NCI-H146 (cell line): ENCODE measurements at regions not wholly inside any gene's neighbourhood (a gene's known extent, or its start where the extent isn't known, plus 50 kb on each side); places are given as distances from the start of the nearest gene placed in this dataset.

ENCODE experiments used
- DNase-seq: peaks from one replicate; lab custom pipeline; 2025; lab: John Stamatoyannopoulos, UW

DNA sequence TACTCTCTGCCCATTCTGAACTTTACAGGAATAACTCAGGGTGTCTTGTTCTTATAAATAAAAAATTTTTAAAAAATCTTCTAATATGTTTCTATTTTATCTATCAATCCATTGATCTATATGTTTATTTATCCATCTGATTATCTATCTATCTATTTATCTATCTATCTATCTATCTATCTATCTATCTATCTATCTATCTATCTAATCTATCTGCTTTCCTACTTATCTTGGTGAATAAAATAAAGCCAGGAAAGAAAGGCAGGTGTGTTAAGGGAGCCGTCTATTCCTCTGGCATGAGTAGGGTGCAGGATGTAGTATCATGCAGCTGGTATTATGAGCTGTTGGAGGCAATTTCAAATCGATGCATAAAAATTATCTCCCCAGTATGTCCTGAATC, 153.0 kb downstream of the FOXA2 start:
- peak; percentile 53 for DNase-seq

DNA sequence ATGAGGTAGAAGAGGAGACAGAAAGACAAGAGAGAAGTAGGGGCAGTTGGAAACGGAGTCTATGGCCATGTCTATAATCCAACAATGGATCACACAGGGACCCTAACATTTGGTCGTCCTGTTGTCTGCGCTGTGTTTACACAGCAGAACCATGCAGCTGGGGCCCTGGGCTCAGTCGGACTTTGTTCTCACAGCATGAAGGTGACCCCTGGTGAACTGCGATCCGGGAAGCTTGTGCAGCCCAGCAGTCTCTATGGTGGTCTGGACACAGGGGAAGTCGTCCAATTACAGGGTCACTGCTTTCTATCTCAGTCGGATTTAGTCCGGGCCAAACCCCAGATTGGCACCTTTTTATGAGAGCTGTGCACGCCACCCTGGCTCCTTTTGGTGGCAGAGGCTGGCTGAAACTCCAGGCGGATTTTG, 153.6 kb downstream of the FOXA2 start:
- DNase-seq, result peak; percentile 98

DNA sequence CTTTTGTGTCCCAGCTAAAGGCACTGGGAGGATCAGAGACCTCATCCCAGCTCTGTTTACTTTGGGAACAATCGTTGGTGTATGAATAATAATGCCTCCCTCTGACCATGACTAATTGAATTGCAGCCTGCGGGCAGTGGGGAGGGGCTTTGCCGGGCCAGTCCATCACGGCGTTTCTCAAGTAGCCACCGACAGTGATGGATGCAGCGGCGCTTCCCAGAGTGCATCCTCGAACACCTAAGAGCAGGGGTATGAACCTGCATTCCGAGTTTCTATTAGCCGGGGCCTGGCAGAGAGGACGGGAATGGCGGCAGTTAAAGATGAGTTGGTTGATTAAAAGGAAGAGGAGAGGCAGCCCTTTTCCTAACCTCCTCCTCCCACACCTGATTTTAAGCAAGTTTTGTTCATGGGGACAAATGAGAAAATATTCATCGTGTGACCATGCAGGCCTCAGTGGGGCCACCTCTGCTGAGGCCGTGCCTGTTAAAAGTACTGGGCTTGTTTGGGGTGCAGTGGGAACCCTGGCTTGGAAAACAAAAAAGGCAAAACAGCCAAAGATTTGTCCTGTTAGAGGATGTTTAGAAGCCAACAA, 154.1 kb downstream of the FOXA2 start:
- peak; percentile 99 for DNase-seq

DNA sequence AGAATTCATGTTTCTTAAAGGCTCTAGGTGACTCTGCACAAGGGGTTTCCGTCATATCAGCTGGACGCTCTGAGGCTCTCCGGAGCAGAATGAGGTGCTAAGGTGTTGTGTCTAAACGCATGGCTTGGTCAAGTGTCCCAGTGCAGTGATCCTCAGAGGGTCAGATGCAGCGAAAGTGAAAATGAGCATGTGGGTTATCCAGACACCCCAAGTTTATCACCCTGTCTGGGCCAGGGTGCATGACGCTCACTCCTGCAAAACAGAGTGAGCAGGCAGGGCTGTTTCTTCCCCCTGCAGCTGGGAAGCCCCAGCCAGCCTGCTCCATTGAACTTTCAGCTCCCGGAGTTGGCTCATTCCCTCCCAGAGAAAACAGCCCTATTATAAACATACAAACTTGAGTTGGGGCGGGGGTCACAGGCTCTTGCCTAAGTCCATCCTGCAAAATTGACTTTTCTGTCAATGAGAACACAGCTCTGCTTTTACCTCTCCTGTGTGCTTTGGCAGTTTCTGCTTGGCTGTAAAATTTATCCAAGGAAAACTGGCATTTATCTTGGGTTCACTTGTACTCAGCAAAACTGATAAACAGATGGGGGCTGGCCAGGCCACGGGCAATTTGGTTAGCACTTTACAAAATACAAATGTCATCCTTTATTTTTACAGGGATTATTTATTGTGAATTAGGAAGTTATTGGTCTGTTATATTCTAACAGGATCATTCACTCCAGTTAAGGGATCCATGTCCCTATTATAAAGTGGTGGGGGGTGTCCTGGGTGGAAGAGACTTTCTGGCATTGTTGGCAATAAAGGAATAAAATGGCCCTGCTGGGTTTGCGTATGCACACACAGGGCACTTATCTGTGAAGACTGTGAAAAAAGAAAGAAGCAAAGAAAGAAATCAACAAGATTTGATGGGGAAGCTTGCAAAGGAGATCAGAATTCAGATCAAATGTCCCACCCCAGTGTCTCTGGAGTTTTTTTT, 154.9 kb downstream of the FOXA2 start:
- no peak for DNase-seq

DNA sequence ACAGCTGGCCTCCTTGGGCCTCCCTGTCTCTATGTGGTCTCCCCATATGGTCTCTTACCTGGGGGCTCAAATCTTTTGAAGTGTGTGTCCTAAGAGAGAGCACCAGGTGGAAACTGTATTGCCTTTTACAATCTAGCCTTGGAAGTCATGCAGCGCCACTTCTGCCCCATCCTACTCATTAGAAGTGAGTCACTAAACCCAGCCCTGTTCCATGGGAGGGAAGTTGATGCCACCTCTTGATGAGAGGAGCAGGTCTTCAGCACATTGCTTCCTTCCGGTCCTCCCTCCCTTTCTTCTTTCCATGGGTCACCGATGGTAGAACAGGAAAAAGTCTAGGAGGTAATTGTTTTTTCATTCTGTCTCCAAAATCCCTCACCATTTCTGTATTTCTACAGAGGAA, 156.3 kb downstream of the FOXA2 start:
- DNase-seq, result no peak

DNA sequence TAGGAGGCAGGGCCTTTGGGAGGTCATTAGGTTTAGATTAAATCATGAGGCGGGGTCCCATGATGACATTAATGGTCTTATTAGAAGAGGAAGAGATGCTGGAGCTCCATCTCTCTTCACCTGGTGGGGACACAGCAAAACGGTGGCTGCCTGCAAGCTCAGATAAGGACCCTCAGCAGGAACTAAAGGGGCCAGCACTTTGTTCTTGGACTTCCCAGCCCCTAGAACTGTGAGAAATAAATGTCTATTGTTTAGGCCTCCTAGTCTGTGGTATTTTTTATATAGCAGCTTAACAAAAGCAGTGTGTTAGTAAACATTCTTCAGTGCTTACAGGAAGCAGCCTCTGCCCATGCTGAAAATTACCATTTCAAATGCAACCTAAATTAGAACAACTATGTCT, 157.6 kb downstream of the FOXA2 start:
- DNase-seq, result no peak

DNA sequence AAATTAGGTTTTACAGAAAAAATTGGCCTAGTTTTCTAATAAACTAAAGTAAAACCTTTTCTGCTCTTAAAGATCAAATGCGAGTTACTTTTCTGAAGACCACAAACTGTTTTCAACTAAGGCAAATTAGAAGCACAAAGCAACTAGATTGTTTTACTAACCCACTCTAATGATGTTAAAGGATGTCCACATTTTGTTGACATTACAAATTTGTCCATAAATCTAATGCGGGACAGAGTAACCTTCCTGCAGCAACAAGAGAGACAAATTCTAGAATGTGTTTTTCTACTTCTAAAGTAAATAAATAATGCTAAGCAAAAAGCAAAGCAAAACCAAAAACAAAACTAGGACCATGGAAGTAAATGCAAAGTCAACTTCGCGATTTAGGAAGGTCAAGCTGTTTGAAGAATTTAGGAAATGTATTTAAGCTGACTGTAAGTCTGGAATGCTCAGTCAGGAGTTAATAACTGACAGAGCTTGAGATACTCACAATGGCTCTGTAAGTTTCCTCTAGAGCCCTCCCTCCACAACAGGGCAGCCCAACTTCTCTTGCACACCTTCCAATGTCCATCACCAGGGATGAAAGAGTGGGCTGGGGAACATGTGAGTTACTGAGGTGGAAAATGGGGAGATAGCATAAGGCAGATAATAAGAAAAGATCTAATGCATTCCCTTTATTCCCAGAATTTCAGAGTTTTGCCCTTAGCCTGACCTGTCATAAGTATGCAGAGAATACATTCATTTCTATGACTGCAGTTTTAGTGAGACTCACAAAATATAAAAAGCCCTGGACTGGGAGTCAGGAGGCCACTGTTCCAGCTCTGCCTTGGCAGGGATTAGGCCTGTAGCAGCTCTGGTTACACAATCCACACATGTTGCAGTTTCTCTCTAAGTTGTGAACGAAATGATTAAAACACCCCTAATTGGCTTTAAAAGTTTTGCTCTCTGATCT, 158.8 kb downstream of the FOXA2 start:
- DNase-seq, result no peak

DNA sequence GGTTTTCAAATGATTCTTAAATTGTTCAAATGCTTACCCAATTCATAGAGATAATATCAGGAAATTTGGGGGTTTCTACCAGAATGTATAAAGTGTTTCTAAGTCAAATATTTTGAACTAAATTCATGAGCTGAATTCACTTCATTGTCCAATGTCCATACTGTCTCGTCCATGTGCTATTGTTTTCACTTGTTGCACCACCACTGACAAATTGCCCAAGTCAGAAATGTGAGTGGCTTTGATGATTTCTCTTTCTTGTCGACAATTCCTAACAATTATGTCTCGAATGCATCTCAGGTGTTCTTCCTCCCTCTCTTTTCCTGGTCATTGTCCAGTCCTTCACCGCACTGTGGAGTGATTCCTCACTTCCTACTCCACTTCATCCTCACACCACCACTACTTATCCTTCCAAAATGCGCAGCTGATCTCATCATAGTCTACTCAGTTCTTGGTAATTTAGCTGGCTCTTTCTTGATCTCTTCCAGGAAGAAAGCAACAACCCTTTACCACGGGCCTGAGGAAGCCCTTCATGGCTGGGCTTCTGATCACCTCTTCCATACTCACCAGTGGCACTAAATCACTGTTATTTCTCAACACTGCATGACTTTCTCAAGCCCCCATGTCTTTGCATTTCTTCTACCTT, 161.1 kb downstream of the FOXA2 start:
- no peak for DNase-seq

DNA sequence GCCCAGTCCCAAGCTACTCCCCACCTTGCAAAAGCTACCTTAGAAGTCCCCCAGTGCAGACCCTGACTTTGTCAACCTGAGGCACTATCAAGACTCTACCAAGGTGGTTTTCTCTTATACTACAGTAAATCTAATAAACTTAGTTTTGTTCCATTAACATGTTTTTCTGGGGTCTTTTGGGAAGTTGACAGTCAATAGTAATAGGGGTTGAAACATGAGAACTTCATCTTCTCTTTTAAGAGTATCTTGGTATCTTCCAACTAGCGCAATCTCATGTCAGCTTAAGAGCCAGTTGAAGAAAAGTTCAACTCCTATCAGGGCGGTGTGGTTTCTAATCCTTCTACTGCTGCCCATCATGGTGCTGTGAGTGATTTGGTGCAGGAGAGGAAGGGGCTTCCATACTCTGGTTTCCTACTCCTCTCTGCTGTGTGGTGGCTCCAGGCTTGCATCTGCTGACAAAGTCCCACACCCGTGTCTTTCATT, 164.2 kb downstream of the FOXA2 start:
- DNase-seq, result no peak

DNA sequence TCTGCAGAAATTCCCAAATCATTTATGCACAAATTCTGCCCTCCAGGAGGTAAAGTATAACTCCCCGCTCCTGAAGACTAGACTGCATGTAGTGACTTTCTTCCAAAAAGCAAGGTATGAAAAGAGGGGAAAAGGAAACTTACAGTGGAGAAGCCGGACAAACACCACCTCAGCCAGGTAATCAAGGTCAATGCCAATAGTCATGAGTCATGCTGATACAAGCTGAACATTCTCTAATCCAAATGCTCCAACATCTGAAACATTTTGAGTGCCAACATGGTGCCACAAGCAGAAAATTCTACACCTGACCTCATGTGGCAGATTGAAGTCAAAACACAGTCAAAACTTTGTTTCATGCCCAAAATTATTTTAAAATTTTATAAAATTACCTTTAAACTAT, 165.6 kb downstream of the FOXA2 start:
- no peak for DNase-seq

DNA sequence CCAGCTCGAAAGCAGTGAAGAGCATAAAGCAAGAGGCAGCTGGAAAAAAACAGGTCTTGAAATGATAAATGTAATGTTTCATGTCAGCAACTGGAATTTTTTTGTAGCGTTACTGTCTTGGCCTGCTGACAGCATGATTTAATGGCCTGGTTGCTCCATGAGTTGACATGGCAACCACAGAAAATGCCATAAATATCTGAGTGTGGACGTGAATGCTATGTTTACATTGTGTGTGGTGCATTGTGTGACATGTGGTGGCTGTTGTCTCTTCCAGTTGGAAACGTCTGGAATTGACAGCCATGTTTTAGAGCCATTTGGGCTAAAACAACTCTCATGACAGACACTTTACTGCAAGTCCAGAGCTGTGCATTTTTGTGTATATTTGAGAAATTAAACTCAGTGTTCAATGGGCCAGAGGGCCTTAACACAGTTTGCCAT, 170.0 kb downstream of the FOXA2 start:
- peak; percentile 70 for DNase-seq

DNA sequence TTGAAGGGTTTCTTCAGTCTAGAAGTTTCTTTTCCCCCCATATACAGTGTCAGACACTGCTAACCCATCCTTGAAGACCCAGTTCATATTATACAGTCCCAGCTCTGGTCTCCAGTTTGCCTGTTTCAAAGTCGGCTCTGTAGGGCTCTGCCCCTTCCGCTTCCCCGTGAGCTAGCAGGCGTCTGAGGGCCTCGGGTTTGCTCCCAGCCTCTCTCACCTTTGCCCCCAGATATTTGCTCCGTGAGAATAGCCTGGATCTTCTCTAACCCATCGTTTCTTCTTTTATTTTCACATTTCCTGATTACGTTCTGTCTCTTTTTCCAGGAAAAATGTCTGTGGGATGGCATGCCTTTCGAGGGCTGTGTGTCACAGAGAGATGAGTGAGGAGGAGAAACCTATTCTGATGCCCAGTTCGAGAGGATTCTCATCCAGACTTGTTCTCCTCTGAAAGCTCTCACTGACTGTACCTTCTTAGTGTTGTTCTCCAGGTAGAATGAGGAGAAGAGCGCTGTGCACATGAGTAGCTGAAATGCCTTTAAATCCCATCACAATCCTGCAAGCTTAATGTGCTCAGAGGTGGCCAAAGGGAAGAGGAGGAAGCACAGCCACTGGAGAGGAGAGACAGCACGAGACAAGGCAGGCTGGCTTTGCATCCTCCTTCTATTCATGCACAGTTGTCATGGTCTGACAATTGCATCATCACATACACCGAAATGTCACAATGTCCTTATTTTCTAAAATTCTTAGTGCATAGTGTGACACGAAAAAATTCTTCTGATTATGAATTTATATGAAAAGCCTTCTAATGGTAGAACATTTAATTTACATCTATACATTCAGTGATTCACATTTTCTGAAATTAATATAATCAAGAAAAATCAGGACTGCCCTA, 171.1 kb downstream of the FOXA2 start:
- no peak for DNase-seq

DNA sequence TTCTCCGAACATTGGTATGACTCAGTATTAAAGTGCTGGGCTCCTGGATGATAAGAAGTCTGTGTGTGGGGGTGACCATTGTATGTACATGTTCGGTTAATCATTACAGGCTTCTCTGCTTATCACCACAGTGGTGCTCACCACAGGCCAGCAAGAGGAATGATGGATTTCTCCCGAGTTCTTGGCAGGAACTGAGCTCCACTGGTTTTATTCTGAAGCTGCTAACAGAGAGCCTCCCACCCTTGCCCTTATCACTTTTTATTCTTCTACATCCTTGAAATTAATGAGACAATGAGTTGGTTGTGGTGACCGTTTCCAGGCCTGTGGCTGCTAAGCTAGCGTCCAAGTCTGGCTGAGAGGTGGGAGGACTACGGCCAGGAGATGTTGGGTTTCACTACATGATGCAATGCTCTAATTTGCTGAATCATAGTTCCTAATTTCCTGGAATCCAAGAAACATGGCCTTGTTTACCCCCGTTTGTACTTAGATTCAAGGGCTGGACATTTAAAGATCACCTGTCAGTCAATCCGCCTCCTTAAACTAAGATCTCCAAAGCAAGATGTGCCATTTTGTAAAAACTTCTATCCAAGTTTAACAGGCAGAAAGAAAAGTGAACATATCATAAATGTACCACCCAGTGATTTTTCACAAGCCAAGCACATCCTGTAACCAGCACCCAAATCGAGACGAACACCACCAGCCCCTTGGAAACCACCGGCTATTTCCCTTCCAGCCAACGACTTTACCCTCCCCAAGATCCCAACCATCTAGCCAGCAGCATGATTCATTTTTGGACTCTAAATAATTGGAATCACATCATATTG, 172.5 kb downstream of the FOXA2 start:
- DNase-seq, result no peak

DNA sequence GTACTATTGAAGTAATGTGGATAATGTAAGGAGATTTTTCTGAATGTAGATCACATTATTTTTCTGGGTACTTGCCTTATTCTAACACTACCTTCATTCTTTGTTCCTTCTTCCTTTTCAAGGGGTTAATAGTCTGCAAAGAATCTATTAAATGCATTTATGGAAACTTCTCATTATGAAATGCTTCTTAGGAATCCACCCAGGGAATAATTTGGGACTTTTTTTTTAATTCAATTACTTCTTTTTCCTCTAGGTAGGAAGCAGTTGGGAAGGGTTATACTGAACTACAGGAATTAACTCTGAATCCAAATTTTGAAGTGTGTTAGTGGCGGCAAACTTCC, 173.1 kb downstream of the FOXA2 start:
- DNase-seq, result no peak

DNA sequence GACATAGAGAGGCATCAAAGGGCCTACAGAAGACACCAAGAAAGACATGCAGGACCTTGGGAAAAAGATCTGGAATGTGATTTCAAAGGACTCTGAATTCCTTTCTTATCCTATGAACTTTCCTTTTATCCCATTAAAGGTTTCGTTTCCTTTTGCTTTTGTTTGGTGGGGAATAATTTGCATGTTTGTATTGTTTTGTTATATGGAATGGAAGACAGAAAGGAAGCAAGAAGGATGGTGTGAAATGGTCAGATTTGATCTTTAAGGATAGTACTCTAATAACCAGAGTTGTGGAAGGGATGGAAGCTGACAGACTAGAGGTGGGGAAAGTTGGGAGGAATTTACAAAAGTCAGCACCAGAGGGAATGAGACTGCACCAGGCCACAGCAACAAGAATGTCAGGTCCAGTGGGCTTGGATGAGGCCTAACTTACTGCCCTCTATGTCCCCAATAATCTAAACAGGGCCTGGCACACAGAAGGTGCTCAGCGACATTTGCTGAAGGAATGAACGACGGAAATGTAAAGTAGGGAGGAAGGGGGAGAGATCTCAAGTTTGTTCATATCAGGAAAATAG, 173.7 kb downstream of the FOXA2 start:
- DNase-seq, result no peak

DNA sequence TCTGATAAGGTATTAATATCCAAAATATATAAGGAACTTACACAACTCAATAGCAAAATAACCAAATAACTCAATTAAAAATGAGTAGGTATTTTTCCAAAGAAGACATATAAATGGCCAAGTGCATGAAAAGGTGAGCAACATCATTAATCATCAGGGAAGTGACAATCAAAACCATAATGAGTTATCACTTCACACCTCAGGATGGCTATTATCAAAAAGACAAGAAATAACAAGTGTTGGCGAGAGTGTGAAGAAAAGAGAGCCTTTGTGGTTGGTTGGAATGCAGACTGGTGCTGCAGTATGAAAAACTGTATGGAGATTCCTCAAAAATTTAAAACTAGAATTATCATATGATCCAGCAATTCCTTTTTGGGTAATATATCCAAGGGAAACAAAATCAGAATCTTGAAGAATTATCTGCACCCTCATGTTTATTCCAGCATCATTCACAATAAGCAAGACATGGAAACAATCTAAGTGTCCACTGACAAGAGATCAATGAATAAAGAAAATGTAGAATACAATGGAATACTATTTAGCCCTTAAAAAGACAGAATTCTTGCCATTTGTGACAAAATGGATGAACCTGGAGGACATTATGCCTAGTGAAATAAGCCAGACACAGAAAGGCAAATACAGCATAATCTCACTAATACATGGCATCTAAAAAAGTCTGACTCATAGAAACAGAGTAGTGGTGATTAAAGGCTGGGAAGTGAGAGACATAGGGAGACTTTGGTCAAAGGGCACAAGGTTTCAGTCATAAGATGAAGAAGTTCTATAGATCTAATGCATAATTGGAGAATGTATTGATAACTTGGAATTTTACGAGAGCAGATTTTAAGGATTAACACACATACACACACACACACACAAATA, 175.6 kb downstream of the FOXA2 start:
- DNase-seq, result no peak

DNA sequence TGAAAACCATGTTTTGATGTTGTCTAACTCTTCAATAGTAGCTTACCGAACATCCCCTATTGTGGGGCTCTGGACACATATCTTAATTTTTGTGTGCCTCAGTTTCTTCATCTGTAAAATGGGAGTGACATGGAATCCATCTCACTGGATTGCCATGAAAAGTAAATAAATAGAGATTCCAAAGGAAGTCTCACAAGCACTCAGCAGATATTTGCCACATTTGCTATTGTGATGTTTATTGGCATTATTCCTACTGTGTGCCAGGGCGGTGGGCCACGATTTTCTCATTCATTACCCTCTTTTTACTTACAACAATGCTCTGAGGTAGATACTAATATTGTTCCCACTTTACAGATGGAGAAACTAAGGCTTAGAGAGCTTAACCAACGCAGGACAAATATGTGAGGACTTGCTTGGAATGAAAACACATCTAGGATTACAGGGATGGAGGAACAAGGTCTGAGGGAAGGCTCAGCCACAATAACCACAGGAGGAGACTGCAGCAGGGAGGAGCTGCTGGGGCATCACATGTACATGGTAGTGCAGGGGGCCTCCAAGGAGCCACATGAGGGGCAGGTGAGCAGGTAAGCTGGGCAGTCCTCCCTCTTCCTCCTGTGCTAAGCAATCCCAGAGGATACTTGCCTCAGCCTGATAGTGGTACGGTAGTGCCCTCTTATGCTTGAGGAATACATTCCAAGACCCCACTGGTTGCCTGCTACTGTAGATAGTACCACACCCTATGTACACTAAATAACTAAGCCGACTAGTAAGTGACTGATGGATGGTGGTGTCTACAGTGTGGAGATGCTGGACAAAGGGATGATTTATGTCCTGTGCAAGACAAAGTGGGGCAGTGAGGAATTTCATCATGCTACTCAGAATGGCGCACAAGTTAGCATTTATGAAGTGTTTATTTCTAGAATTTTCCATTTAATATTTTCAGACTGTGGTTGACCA, 176.9 kb downstream of the FOXA2 start:
- DNase-seq, result no peak
